Prostate gland (tissue), 2 donors: ENCODE measurements at regions not wholly inside any gene's neighbourhood (a gene's known extent, or its start where the extent isn't known, plus 50 kb on each side); places are given as distances from the start of the nearest gene placed in this dataset.

Experiments used
- POLR2A ChIP-seq: fragments of 450-650 bp; IDR thresholded peaks from one replicate; pipeline ENCODE4 v1.6.1; 2016; ENCODE audit warnings: antibody characterized with exemption, mild to moderate bottlenecking
- POLR2AphosphoS5 ChIP-seq: sonication (generic); formaldehyde crosslinking; IDR thresholded peaks from one replicate; pipeline ENCODE4 v1.6.1; 2017; ENCODE audit warnings: antibody characterized with exemption
- TF ChIP-seq, protein P1 (sequence below), 4 experiments: fragments of 200-600 bp in 2 of 4; fragments of 450-650 bp in 2 of 4; sonication (generic) in 2 of 4; IDR thresholded peaks; 1 replicate in 3 of 4; 2 replicates in 1 of 4; pipeline ENCODE4 v1.5.1; 2016 to 2019; ENCODE audit warnings: antibody characterized with exemption in 4 of 4, mild to moderate bottlenecking in 2 of 4, moderate library complexity in 2 of 4

DNA sequence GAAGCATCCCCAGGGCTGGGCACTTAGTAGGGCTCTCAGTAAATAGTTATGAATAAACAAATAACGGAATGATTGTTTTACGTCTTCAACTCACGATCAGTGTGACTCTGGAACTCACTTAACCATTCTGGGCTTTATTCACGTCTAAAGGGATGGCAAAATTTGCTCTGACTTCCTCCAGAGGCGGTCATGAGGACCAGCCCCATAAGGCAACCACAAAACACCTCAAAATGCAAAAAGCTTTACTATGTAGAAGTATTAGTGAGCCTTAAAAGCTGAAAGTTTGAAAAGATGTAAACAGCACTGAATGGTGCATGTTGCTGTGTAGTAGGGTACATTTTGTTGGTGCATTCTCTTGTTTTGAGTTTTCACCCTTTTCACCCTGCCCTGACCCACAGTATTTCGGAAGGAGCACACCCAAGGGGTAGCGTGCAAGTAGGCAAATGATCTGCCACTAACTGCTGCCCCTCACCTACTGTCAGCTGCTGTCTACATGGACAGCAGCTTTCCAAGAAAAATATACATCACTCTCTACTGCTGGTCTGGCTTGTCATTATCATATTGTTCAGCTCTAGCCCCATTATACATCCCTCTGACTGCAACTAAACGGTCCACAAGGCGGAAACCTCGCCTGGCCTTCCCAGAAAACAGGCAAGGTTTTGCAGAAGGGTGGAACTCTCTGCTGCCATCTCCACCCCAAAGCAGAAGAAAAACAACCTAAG is 308.5 kb upstream of the PROK2 start:
- TF ChIP-seq, protein P1, sequence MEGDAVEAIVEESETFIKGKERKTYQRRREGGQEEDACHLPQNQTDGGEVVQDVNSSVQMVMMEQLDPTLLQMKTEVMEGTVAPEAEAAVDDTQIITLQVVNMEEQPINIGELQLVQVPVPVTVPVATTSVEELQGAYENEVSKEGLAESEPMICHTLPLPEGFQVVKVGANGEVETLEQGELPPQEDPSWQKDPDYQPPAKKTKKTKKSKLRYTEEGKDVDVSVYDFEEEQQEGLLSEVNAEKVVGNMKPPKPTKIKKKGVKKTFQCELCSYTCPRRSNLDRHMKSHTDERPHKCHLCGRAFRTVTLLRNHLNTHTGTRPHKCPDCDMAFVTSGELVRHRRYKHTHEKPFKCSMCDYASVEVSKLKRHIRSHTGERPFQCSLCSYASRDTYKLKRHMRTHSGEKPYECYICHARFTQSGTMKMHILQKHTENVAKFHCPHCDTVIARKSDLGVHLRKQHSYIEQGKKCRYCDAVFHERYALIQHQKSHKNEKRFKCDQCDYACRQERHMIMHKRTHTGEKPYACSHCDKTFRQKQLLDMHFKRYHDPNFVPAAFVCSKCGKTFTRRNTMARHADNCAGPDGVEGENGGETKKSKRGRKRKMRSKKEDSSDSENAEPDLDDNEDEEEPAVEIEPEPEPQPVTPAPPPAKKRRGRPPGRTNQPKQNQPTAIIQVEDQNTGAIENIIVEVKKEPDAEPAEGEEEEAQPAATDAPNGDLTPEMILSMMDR (IDR thresholded peaks at IDR 0.05) = no peak
- TF ChIP-seq POLR2A (no peak), POLR2AphosphoS5 (no peak)
